ENCODE measurements at regions not wholly inside any gene's neighbourhood (a gene's known extent, or its start where the extent isn't known, plus 50 kb on each side); places are given as distances from the start of the nearest gene placed in this dataset.

GRCh38 chr9:36470643-36471290, 70.7 kb upstream of the RNF38 start:
- TF ChIP-seq POLR2A (IDR thresholded peaks at IDR 0.05), result no peak
- no peak for TF ChIP-seq CTCF (IDR thresholded peaks at IDR 0.05)
- TF ChIP-seq POLR2AphosphoS5 (IDR thresholded peaks at IDR 0.05), result peak in 2 of 3 donors; percentile 26 to 64

Data from stomach (tissue), 4 donors.